ENCODE measurements at regions not wholly inside any gene's neighbourhood (a gene's known extent, or its start where the extent isn't known, plus 50 kb on each side); places are given as distances from the start of the nearest gene placed in this dataset.

DNA sequence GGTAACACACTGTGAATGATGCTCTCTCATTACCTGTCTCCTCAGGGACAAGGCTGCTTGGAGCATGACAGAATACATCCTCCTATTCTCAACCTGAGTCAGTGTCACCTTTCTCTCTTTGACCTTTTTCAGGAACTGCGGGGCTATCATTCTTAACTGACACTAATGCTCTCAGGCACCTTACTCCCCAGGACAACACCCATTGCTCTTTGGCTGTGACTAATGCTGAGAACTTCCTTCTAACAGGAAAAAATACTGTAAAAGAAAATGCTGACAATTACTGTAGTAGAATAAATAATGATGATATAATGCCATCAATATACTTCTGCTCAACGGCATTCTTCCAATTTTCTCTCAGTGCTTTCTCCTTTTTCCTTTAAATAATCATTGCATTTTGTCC lies 2082.7 kb upstream of the RAG2 start:
- POLR2A ChIA-PET = no interaction called here
- DNase-seq (ENCODE audit: extremely low spot score) = no peak
- CTCF ChIA-PET = no interaction called here
- TF ChIP-seq ZNF384 (IDR thresholded peaks at IDR 0.05) (no peak), BHLHE40 (IDR thresholded peaks at IDR 0.05; ENCODE audit: borderline replicate concordance) (no peak), SUZ12 (IDR thresholded peaks at IDR 0.05) (no peak), FOXK2 (IDR thresholded peaks at IDR 0.05) (no peak), TARDBP (IDR thresholded peaks at IDR 0.05) (no peak), SP1 (IDR thresholded peaks at IDR 0.05) (no peak), FOXM1 (IDR thresholded peaks at IDR 0.05; ENCODE audit: borderline replicate concordance) (no peak), CTBP1 (IDR thresholded peaks at IDR 0.05; ENCODE audit: borderline replicate concordance) (no peak)

DNA sequence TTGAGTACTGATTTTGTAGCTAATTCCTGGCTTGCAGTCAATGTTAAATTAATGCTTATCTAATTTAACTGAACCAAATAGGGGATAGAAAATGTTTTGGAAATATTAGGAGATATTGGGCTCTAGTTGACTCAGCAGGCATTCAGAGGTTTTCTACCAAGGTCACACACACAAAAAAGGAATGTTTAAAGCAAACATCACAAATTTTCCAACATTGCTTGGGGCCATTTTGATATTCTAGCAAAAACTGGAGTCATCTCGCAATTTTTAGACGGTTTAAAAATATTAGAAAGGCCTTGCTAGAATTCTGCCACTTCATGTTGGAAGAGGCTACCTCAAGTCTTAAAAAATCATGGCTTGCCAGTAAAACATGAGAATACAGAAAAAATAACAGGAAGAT lies 2082.1 kb upstream of the RAG2 start:
- no peak for DNase-seq (ENCODE audit: extremely low spot score)
- TF ChIP-seq, protein P1, sequence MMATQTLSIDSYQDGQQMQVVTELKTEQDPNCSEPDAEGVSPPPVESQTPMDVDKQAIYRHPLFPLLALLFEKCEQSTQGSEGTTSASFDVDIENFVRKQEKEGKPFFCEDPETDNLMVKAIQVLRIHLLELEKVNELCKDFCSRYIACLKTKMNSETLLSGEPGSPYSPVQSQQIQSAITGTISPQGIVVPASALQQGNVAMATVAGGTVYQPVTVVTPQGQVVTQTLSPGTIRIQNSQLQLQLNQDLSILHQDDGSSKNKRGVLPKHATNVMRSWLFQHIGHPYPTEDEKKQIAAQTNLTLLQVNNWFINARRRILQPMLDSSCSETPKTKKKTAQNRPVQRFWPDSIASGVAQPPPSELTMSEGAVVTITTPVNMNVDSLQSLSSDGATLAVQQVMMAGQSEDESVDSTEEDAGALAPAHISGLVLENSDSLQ (IDR thresholded peaks at IDR 0.05) = no peak
- TF ChIP-seq ZNF384 (IDR thresholded peaks at IDR 0.05) = no peak
- CTCF ChIA-PET = no interaction called here
- POLR2A ChIA-PET = no interaction called here

DNA sequence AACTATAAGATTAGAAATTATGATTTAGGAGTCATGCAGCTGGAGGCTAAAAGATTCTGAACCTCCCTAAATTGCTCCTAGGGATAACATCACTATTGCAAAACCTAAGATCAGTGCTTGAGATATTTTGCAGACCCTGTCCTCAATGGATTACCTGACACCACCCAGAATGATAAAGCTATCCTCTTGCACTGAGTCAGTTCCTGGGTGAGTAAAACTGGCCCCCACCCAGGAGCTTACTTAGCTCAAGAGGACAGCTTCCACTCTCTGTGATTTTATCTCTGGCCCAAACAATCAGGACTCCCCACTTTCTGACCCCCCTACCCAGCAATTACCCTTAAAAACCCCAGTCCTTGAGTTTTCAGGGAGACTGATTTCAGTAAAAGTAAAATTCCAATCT lies 2074.4 kb upstream of the RAG2 start:
- DNase-seq (ENCODE audit: extremely low spot score) = no peak
- POLR2A ChIA-PET = no interaction called here
- TF ChIP-seq, protein P1 (IDR thresholded peaks at IDR 0.05) = no peak
- TF ChIP-seq HDGF (IDR thresholded peaks at IDR 0.05; ENCODE audit: borderline replicate concordance) (no peak), BHLHE40 (IDR thresholded peaks at IDR 0.05; ENCODE audit: borderline replicate concordance) (no peak)
- CTCF ChIA-PET = no interaction called here

DNA sequence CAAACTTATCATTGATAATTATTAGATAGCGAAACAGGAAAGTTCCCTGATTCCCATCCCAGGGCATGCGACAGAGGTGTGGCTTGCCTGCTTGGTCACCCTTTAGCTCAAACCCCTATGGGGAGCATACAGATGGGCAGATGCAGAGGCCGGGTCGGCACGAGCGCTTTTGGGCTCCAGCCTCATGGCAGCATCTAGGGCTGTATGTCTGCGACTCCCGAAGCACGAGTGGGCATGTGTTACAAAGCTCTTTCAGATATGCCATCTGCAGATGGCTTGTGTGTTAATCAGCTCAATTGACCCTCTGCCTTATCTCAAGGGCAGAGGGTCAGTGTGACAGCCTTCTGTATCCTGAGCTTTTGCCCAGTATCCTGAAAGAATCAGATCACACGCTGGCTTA lies 2069.3 kb upstream of the RAG2 start:
- no peak for TF ChIP-seq FOXK2 (IDR thresholded peaks at IDR 0.05)
- TF ChIP-seq SUZ12 (IDR thresholded peaks at IDR 0.05) = no peak
- TF ChIP-seq BHLHE40 (IDR thresholded peaks at IDR 0.05; ENCODE audit: borderline replicate concordance) = no peak
- TF ChIP-seq, protein P1 (IDR thresholded peaks at IDR 0.05) = no peak
- no peak for TF ChIP-seq FOXM1 (IDR thresholded peaks at IDR 0.05; ENCODE audit: borderline replicate concordance)
- no peak for TF ChIP-seq SP1 (IDR thresholded peaks at IDR 0.05)
- POLR2A ChIA-PET = no interaction called here
- no peak for DNase-seq (ENCODE audit: extremely low spot score)
- CTCF ChIA-PET = interaction anchor here (0.7 kb wide), 1 partner anchor 86 kb away, joined by 3 read pairs; no protein-coding TSS in a partner anchor

DNA sequence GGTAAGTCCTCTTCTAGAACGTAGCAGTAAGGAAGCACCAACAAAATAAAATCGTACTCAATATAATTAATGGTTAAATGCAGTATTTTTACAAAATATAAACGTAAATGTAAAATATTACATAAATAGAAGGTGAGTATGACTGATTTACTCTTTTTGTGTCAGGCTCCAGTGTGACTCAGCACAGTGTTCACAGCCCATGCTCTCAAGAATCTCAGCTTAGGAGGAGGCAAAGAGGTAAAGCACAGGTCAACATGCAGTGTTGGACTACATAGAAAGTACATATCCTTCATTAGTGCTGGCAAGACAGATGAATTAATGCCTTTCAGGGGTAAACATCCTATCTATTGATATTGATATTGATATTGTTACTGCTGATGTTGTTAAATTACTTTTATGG lies 2050.6 kb upstream of the RAG2 start:
- ChIA-PET POLR2A (no interaction called here), CTCF (no interaction called here)
- no peak for TF ChIP-seq NFRKB (IDR thresholded peaks at IDR 0.05)
- no peak for TF ChIP-seq SP1 (IDR thresholded peaks at IDR 0.05)
- DNase-seq (ENCODE audit: extremely low spot score) = no peak

DNA sequence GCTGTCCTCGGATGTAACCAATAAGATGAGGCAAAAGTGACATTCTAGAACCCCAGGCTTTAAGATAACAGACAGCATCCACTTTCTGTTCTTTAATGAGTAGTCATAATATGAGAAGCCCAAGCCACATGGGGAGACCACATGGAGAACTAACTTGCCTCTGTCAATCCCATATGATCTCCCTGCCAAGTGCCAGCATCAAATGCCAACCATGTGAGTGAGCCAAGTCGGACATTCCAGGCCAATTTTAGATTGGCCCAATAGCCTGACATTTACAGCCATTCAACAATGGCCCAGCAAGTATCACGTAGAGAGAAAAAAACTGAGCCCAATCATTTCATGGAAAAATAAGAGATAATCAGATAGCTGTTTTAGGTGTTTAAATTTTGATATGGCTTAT lies 2048.3 kb upstream of the RAG2 start:
- ChIA-PET POLR2A (no interaction called here), CTCF (no interaction called here)
- TF ChIP-seq SUZ12 (IDR thresholded peaks at IDR 0.05) (no peak), LEF1 (IDR thresholded peaks at IDR 0.05; ENCODE audit: borderline replicate concordance) (no peak), FOXM1 (IDR thresholded peaks at IDR 0.05; ENCODE audit: borderline replicate concordance) (no peak), FOXA1 (IDR thresholded peaks at IDR 0.05) (no peak), HDGF (IDR thresholded peaks at IDR 0.05; ENCODE audit: borderline replicate concordance) (no peak), ARNT (IDR thresholded peaks at IDR 0.05) (no peak), ELF4 (IDR thresholded peaks at IDR 0.05) (no peak), SP1 (IDR thresholded peaks at IDR 0.05) (no peak), ZNF384 (IDR thresholded peaks at IDR 0.05) (no peak), L3MBTL2 (conservative IDR thresholded peaks at IDR 0.05) (no peak), TARDBP (IDR thresholded peaks at IDR 0.05) (no peak), BHLHE40 (IDR thresholded peaks at IDR 0.05; ENCODE audit: borderline replicate concordance) (no peak), NFRKB (IDR thresholded peaks at IDR 0.05) (no peak), CTBP1 (IDR thresholded peaks at IDR 0.05; ENCODE audit: borderline replicate concordance) (no peak)
- TF ChIP-seq, protein P1 (IDR thresholded peaks at IDR 0.05) = no peak
- no peak for DNase-seq (ENCODE audit: extremely low spot score)

DNA sequence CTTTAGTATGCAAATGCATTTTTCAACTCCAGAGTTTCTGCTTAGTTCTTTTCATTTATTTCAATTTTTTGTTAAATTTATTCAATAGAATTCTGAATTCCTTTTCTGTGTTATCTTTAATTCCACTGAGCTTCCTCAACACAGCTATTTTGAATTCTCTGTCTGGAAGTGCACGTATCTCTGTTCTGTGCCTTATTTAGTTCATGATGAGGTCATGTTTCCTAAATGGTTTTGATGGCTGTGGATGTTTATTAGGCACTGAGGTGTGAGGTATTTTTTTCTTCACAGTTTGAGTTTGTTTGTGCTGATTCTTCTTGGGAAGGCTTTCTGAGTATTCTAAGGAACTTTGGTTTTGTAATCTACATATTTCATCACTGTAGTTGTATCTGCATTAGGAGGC lies 2042.8 kb upstream of the RAG2 start:
- POLR2A ChIA-PET = no interaction called here

More for the DNA sequence above, 2042.8 kb upstream of the RAG2 start:
- TF ChIP-seq SUZ12 (IDR thresholded peaks at IDR 0.05) = no peak
- no peak for TF ChIP-seq FOXM1 (IDR thresholded peaks at IDR 0.05; ENCODE audit: borderline replicate concordance)
- no peak for TF ChIP-seq FOXA1 (IDR thresholded peaks at IDR 0.05)
- CTCF ChIA-PET = no interaction called here
- DNase-seq (ENCODE audit: extremely low spot score) = no peak
